ENCODE measurements at regions not wholly inside any gene's neighbourhood (a gene's known extent, or its start where the extent isn't known, plus 50 kb on each side); places are given as distances from the start of the nearest gene placed in this dataset.

GRCh38 chr12:112575559-112576067 is 156.9 kb downstream of the PTPN11 start:
- TF ChIP-seq CTCF (IDR thresholded peaks at IDR 0.05 in 8 of 11, conservative IDR thresholded peaks at IDR 0.05 in 3 of 11), result no peak
- no peak for TF ChIP-seq POLR2A (IDR thresholded peaks at IDR 0.05)
- TF ChIP-seq POLR2AphosphoS5 (IDR thresholded peaks at IDR 0.05), result no peak
